DOHH2 (cell line): ENCODE measurements at regions not wholly inside any gene's neighbourhood (a gene's known extent, or its start where the extent isn't known, plus 50 kb on each side); places are given as distances from the start of the nearest gene placed in this dataset.

Experiments used
- CTCF ChIP-seq: fragments of 200-600 bp; sonication (generic); IDR thresholded peaks from one replicate; pipeline ENCODE4 v1.5.1; 2014; ENCODE audit warnings: antibody characterized with exemption, mild to moderate bottlenecking, low read depth, low read length; ENCODE audit not compliant: poor library complexity, severe bottlenecking
- EZH2phosphoT487 ChIP-seq: fragments of 200-600 bp; sonication (generic); IDR thresholded peaks from 2 replicates; pipeline ENCODE4 v1.6.1; 2017; ENCODE audit warnings: borderline replicate concordance, mild to moderate bottlenecking, antibody characterized with exemption, low read length, moderate library complexity, mixed read lengths

GRCh38 chr6:146961831-146962230, 242.4 kb upstream of the STXBP5 start:
- no peak for TF ChIP-seq CTCF
- no peak for TF ChIP-seq EZH2phosphoT487
